Uterus (tissue), 2 donors: ENCODE measurements at regions not wholly inside any gene's neighbourhood (a gene's known extent, or its start where the extent isn't known, plus 50 kb on each side); places are given as distances from the start of the nearest gene placed in this dataset.

Source experiments
- CTCF ChIP-seq, 4 experiments: fragments of 200-600 bp in 2 of 4; fragments of 450-650 bp in 2 of 4; sonication (generic) in 2 of 4; IDR thresholded peaks; one replicate each; pipeline ENCODE4 v1.5.1; 2016 to 2019; ENCODE audit warnings: antibody characterized with exemption in 4 of 4, mild to moderate bottlenecking in 2 of 4, moderate library complexity in 1 of 4
- POLR2A ChIP-seq, 2 donors: fragments of 450-650 bp; IDR thresholded peaks; one replicate each; pipeline ENCODE4 v1.6.1; 2016; ENCODE audit warnings: antibody characterized with exemption in 2 of 2, mild to moderate bottlenecking in 1 of 2, moderate library complexity in 1 of 2

- TF ChIP-seq CTCF (IDR thresholded peaks at IDR 0.05) (no peak), POLR2A (IDR thresholded peaks at IDR 0.05) (no peak)
Observed at GRCh38 chr3:30341851-30342250, 264.6 kb upstream of the TGFBR2 start.
